ENCODE measurements at regions not wholly inside any gene's neighbourhood (a gene's known extent, or its start where the extent isn't known, plus 50 kb on each side); places are given as distances from the start of the nearest gene placed in this dataset.

GRCh38 chr4:129422277-129422676, 326.3 kb downstream of the C4orf33 start:
- Histone ChIP-seq H3K9me3 (no peaks in the 10 kb centered on the region), H3K4me3 (no peak overlapping the region), H3K27me3 (no peaks in the 10 kb centered on the region), H3K36me3 (ENCODE audit: low read depth, missing control alignments) (no peaks in the 10 kb centered on the region), H3K4me1 (no peaks in the 10 kb centered on the region), H3K27ac (no peak overlapping the region)
- no peak for DNase-seq
- intact Hi-C loops (cut with DNase I; ENCODE audit: low total_unique reads) = no loop called here
- TF ChIP-seq CTCF (IDR thresholded peaks at IDR 0.05) (no peak), POLR2A (IDR thresholded peaks at IDR 0.05) (no peak)

- Histone ChIP-seq H3K4me1 (no peaks in the 10 kb centered on the region), H3K36me3 (ENCODE audit: low read depth, missing control alignments) (no peaks in the 10 kb centered on the region), H3K27me3 (no peaks in the 10 kb centered on the region), H3K9me3 (no peaks in the 10 kb centered on the region), H3K27ac (no peak overlapping the region), H3K4me3 (no peak overlapping the region)
- no peak for DNase-seq
- TF ChIP-seq CTCF (IDR thresholded peaks at IDR 0.05) (no peak), POLR2A (IDR thresholded peaks at IDR 0.05) (no peak)
- intact Hi-C loops (cut with DNase I; ENCODE audit: low total_unique reads) = no loop called here
- WGBS, 2 donors = 72 to 79% methylated on average over 2 of the region's 2 CpGs
Measured at GRCh38 chr4:129428454-129428853, 332.5 kb downstream of the C4orf33 start.

GRCh38 chr4:129429581-129430320, 333.8 kb downstream of the C4orf33 start:
- TF ChIP-seq CTCF (IDR thresholded peaks at IDR 0.05) = no peak
- TF ChIP-seq POLR2A (IDR thresholded peaks at IDR 0.05) = no peak
- intact Hi-C loops (cut with DNase I; ENCODE audit: low total_unique reads) = no loop called here
- Histone ChIP-seq H3K4me3 (no peak overlapping the region), H3K9me3 (no peaks in the 10 kb centered on the region), H3K4me1 (no peaks in the 10 kb centered on the region), H3K27me3 (no peaks in the 10 kb centered on the region), H3K36me3 (ENCODE audit: low read depth, missing control alignments) (no peaks in the 10 kb centered on the region), H3K27ac (no peak overlapping the region)
- DNase-seq = no peak
- 68 to 74% methylated on average over 2 of the region's 2 CpGs for WGBS, 2 donors

GRCh38 chr4:129437347-129437746, 341.4 kb downstream of the C4orf33 start:
- no peaks in the 10 kb centered on the region for H3K27me3 ChIP-seq
- H3K4me3 ChIP-seq = no peak overlapping the region
- intact Hi-C loops (cut with DNase I; ENCODE audit: low total_unique reads) = no loop called here
- 91 to 96% methylated on average over 4 of the region's 4 CpGs for WGBS, 2 donors
- DNase-seq = no peak
- H3K4me1 ChIP-seq = no peaks in the 10 kb centered on the region
- H3K9me3 ChIP-seq = no peaks in the 10 kb centered on the region
- no peaks in the 10 kb centered on the region for H3K36me3 ChIP-seq (ENCODE audit: low read depth, missing control alignments)
- no peak overlapping the region for H3K27ac ChIP-seq
- TF ChIP-seq POLR2A (IDR thresholded peaks at IDR 0.05) = no peak
- TF ChIP-seq CTCF (IDR thresholded peaks at IDR 0.05) = no peak

- H3K4me3 ChIP-seq = no peak overlapping the region
- H3K36me3 ChIP-seq (ENCODE audit: low read depth, missing control alignments) = no peaks in the 10 kb centered on the region
- H3K27ac ChIP-seq = no peak overlapping the region
- TF ChIP-seq CTCF (IDR thresholded peaks at IDR 0.05) = no peak
- 75 to 77% methylated on average over 4 of the region's 4 CpGs for WGBS, 2 donors
- intact Hi-C loops (cut with DNase I; ENCODE audit: low total_unique reads) = no loop called here
- no peaks in the 10 kb centered on the region for H3K27me3 ChIP-seq
- no peaks in the 10 kb centered on the region for H3K9me3 ChIP-seq
- DNase-seq = no peak
- no peaks in the 10 kb centered on the region for H3K4me1 ChIP-seq
Measured at GRCh38 chr4:129438456-129438981, 342.6 kb downstream of the C4orf33 start.

Data from testis (tissue), 2 donors.